HG02884 (cell line): ENCODE measurements at regions not wholly inside any gene's neighbourhood (a gene's known extent, or its start where the extent isn't known, plus 50 kb on each side); places are given as distances from the start of the nearest gene placed in this dataset.
"Not testable (repeated sequence)": the region's sequence is repeated elsewhere in the genome, so short reads cannot be mapped to it uniquely, and the experiment has no call there.

Experiments
- ATAC-seq: cut with Tn5 transposase; IDR thresholded peaks from one replicate; pipeline ENCODE4 v1.9.1; 2021; ENCODE audit warnings: mild to moderate bottlenecking, moderate library complexity; ENCODE audit not compliant: unreplicated experiment

- no peak for ATAC-seq
Observed at GRCh38 chr6:139702706-139703105, 328.3 kb upstream of the CITED2 start.

- no peak for ATAC-seq
Observed at GRCh38 chr6:139701695-139702094, 327.2 kb upstream of the CITED2 start.

GRCh38 chr6:139701003-139701402 is 326.6 kb upstream of the CITED2 start:
- ATAC-seq, result no peak

GRCh38 chr6:139699911-139700310 is 325.5 kb upstream of the CITED2 start:
- no peak for ATAC-seq

GRCh38 chr6:139699335-139699734 is 324.9 kb upstream of the CITED2 start:
- no peak for ATAC-seq

GRCh38 chr6:139698526-139699176 is 324.2 kb upstream of the CITED2 start:
- ATAC-seq, result no peak

- not testable (repeated sequence) for ATAC-seq
Observed at GRCh38 chr6:139697856-139698255, 323.4 kb upstream of the CITED2 start.

GRCh38 chr6:139696991-139697390 is 322.5 kb upstream of the CITED2 start:
- ATAC-seq, result not testable (repeated sequence)

- ATAC-seq, result no peak
Observed at GRCh38 chr6:139695361-139695760, 320.9 kb upstream of the CITED2 start.

- no peak for ATAC-seq
Observed at GRCh38 chr6:139693735-139694134, 319.3 kb upstream of the CITED2 start.

- ATAC-seq, result no peak
Observed at GRCh38 chr6:139690007-139690406, 315.6 kb upstream of the CITED2 start.

- no peak for ATAC-seq
Observed at GRCh38 chr6:139687055-139687454, 312.6 kb upstream of the CITED2 start.

- ATAC-seq, result no peak
Observed at GRCh38 chr6:139686308-139686707, 311.9 kb upstream of the CITED2 start.

- no peak for ATAC-seq
Observed at GRCh38 chr6:139685009-139685408, 310.6 kb upstream of the CITED2 start.

- ATAC-seq, result no peak
Observed at GRCh38 chr6:139680819-139681218, 306.4 kb upstream of the CITED2 start.

- no peak for ATAC-seq
Observed at GRCh38 chr6:139679516-139680179, 305.2 kb upstream of the CITED2 start.

- no peak for ATAC-seq
Observed at GRCh38 chr6:139676718-139677117, 302.3 kb upstream of the CITED2 start.

- ATAC-seq, result no peak
Observed at GRCh38 chr6:139666284-139666683, 291.8 kb upstream of the CITED2 start.

GRCh38 chr6:139663996-139664395 is 289.5 kb upstream of the CITED2 start:
- no peak for ATAC-seq

- ATAC-seq, result no peak
Observed at GRCh38 chr6:139659711-139660110, 285.3 kb upstream of the CITED2 start.

GRCh38 chr6:139659196-139659595 is 284.7 kb upstream of the CITED2 start:
- no peak for ATAC-seq

- ATAC-seq, result no peak
Observed at GRCh38 chr6:139657119-139657518, 282.7 kb upstream of the CITED2 start.
